ENCODE measurements at regions not wholly inside any gene's neighbourhood (a gene's known extent, or its start where the extent isn't known, plus 50 kb on each side); places are given as distances from the start of the nearest gene placed in this dataset.

GRCh38 chr14:45308745-45309397 lies 55.9 kb upstream of the MIS18BP1 start:
- TF ChIP-seq RARB (CRISPR knock-in tag; IDR thresholded peaks at IDR 0.05) (no peak), BACH2 (CRISPR knock-in tag; IDR thresholded peaks at IDR 0.05; ENCODE audit: borderline replicate concordance) (no peak), CSDC2 (CRISPR knock-in tag; IDR thresholded peaks at IDR 0.05) (no peak), ARNTL (CRISPR knock-in tag; IDR thresholded peaks at IDR 0.05; ENCODE audit: borderline replicate concordance, low read depth) (no peak), PPARA (CRISPR knock-in tag; IDR thresholded peaks at IDR 0.05; ENCODE audit: borderline replicate concordance) (no peak), POU6F1 (CRISPR knock-in tag; IDR thresholded peaks at IDR 0.05; ENCODE audit: borderline replicate concordance, low read depth) (no peak), ZNF8 (CRISPR knock-in tag; IDR thresholded peaks at IDR 0.05) (no peak), TCF4 (CRISPR knock-in tag; IDR thresholded peaks at IDR 0.05; ENCODE audit: borderline replicate concordance) (no peak)
- TF ChIP-seq, protein P1, sequence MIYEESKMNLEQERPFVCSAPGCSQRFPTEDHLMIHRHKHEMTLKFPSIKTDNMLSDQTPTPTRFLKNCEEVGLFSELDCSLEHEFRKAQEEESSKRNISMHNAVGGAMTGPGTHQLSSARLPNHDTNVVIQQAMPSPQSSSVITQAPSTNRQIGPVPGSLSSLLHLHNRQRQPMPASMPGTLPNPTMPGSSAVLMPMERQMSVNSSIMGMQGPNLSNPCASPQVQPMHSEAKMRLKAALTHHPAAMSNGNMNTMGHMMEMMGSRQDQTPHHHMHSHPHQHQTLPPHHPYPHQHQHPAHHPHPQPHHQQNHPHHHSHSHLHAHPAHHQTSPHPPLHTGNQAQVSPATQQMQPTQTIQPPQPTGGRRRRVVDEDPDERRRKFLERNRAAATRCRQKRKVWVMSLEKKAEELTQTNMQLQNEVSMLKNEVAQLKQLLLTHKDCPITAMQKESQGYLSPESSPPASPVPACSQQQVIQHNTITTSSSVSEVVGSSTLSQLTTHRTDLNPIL (CRISPR knock-in tag; IDR thresholded peaks at IDR 0.05; ENCODE audit: low read depth), result no peak
